Sigmoid colon (tissue), 6 donors: ENCODE measurements at regions not wholly inside any gene's neighbourhood (a gene's known extent, or its start where the extent isn't known, plus 50 kb on each side); places are given as distances from the start of the nearest gene placed in this dataset.

Experiments used
- DNase-seq: peaks from one replicate; pipeline ENCODE4 v3.0.0-alpha.2; 2019
- H3K27ac ChIP-seq, 4 donors: fragments of 200-600 bp; sonication (generic); one replicate each; pipeline ENCODE4 v1.5.1; 2016 to 2019; ENCODE audit warnings: mild to moderate bottlenecking in 1 of 4
- H3K27me3 ChIP-seq, 3 donors: fragments of 200-600 bp; sonication (generic); one replicate each; pipeline ENCODE4 v1.5.1; 2019; ENCODE audit warnings: mild to moderate bottlenecking in 1 of 3
- H3K36me3 ChIP-seq, 4 donors: fragments of 200-600 bp; sonication (generic); one replicate each; pipeline ENCODE4 v1.5.1; 2016 to 2019
- H3K4me1 ChIP-seq, 4 donors: fragments of 200-600 bp; sonication (generic); one replicate each; pipeline ENCODE4 v1.5.1; 2017 to 2019
- H3K4me3 ChIP-seq, 4 donors: fragments of 200-600 bp; sonication (generic); one replicate each; pipeline ENCODE4 v1.5.1; 2017 to 2019; ENCODE audit warnings: mild to moderate bottlenecking in 2 of 4, moderate library complexity in 1 of 4
- H3K9me3 ChIP-seq, 4 donors: fragments of 200-600 bp in 3 of 4; sonication (generic) in 3 of 4; one replicate each; pipeline versions ENCODE4 v1.5.1 to v1.6.1; 2013 to 2019
- CTCF ChIP-seq, 4 experiments: fragments of 450-650 bp in 3 of 4; fragments of 200-600 bp in 1 of 4; IDR thresholded peaks; one replicate each; pipeline ENCODE4 v1.5.1; 2016 to 2019; ENCODE audit warnings: antibody characterized with exemption in 4 of 4, mild to moderate bottlenecking in 3 of 4, moderate library complexity in 2 of 4
- EP300 ChIP-seq, 4 donors: sonication (generic); formaldehyde crosslinking; IDR thresholded peaks; one replicate each; pipeline ENCODE4 v1.6.1; 2017; ENCODE audit warnings: antibody characterized with exemption in 4 of 4
- POLR2A ChIP-seq, 2 donors: fragments of 450-650 bp; IDR thresholded peaks; one replicate each; pipeline ENCODE4 v1.6.1; 2016; ENCODE audit warnings: antibody characterized with exemption in 2 of 2, mild to moderate bottlenecking in 2 of 2, moderate library complexity in 2 of 2
- POLR2AphosphoS5 ChIP-seq, 4 donors: sonication (generic); formaldehyde crosslinking; IDR thresholded peaks; one replicate each; pipeline ENCODE4 v1.6.1; 2017; ENCODE audit warnings: antibody characterized with exemption in 4 of 4
- WGBS, 2 donors: extraction: QIAGEN DNeasy Blood & Tissue Kit; methylation state at CpG; one replicate each; pipeline ENCODE4 v1.1.7; 2013; 5-methylcytosine and 5-hydroxymethylcytosine counted together
- intact Hi-C: fragments of 100-400 bp; cut with DNase I; formaldehyde crosslinking; loops from one replicate; pipeline ENCODE4 v1.15.1; 2023
- donor health status: healthy with polysubstance abuse.
- donor health status: healthy.

- H3K4me3 ChIP-seq, result no peak overlapping the region
- DNase-seq, result no peak
- 59 to 77% methylated on average over 5 of the region's 5 CpGs for WGBS, 2 donors
- intact Hi-C loops, result no loop called here
- no peaks in the 10 kb centered on the region for H3K9me3 ChIP-seq
- TF ChIP-seq EP300 (IDR thresholded peaks at IDR 0.05) (no peak), POLR2AphosphoS5 (IDR thresholded peaks at IDR 0.05) (no peak), POLR2A (IDR thresholded peaks at IDR 0.05) (no peak), CTCF (IDR thresholded peaks at IDR 0.05) (no peak)
- no peaks in the 10 kb centered on the region for H3K36me3 ChIP-seq
- H3K27me3 ChIP-seq, result no peaks in the 10 kb centered on the region
- H3K4me1 ChIP-seq, result no peaks in the 10 kb centered on the region
- H3K27ac ChIP-seq, result no peak overlapping the region
Observed at GRCh38 chr14:55762595-55763232, 182.7 kb downstream of the KTN1 start.

- intact Hi-C loops, result no loop called here
- H3K9me3 ChIP-seq, result no peaks in the 10 kb centered on the region
- no peak for DNase-seq
- WGBS, 2 donors, result 59 to 91% methylated on average over 1 of the region's 1 CpG
- H3K27ac ChIP-seq, result no peak overlapping the region
- H3K27me3 ChIP-seq, result no peaks in the 10 kb centered on the region
- no peaks in the 10 kb centered on the region for H3K4me1 ChIP-seq
- no peak for TF ChIP-seq EP300 (IDR thresholded peaks at IDR 0.05)
- no peak for TF ChIP-seq POLR2AphosphoS5 (IDR thresholded peaks at IDR 0.05)
- TF ChIP-seq CTCF (IDR thresholded peaks at IDR 0.05), result no peak
- TF ChIP-seq POLR2A (IDR thresholded peaks at IDR 0.05), result no peak
- no peak overlapping the region for H3K4me3 ChIP-seq
- H3K36me3 ChIP-seq, result no peaks in the 10 kb centered on the region
Observed at GRCh38 chr14:55764784-55765183, 184.8 kb downstream of the KTN1 start.

GRCh38 chr14:55766071-55766470, 186.1 kb downstream of the KTN1 start:
- peaks cover 0 to 1% (median 0%) of the 10 kb centered on the region in 4 donors for H3K4me1 ChIP-seq
- no peak for TF ChIP-seq EP300 (IDR thresholded peaks at IDR 0.05)
- TF ChIP-seq CTCF (IDR thresholded peaks at IDR 0.05), result no peak
- no peak for TF ChIP-seq POLR2AphosphoS5 (IDR thresholded peaks at IDR 0.05)
- TF ChIP-seq POLR2A (IDR thresholded peaks at IDR 0.05), result no peak
- no peaks in the 10 kb centered on the region for H3K9me3 ChIP-seq
- H3K4me3 ChIP-seq, result no peak overlapping the region
- H3K27ac ChIP-seq, result no peak overlapping the region
- intact Hi-C loops, result no loop called here
- 92 to 97% methylated on average over 22 of the region's 22 CpGs for WGBS, 2 donors
- DNase-seq, result no peak
- H3K36me3 ChIP-seq, result no peaks in the 10 kb centered on the region
- H3K27me3 ChIP-seq, result no peaks in the 10 kb centered on the region

- no peaks in the 10 kb centered on the region for H3K9me3 ChIP-seq
- no peak overlapping the region for H3K4me3 ChIP-seq
- H3K27ac ChIP-seq, result no peak overlapping the region
- peaks cover 0 to 6% (median 0%) of the 10 kb centered on the region in 4 donors for H3K4me1 ChIP-seq
- no peaks in the 10 kb centered on the region for H3K27me3 ChIP-seq
- no peak for DNase-seq
- intact Hi-C loops, result no loop called here
- TF ChIP-seq POLR2AphosphoS5 (IDR thresholded peaks at IDR 0.05), result no peak
- no peak for TF ChIP-seq CTCF (IDR thresholded peaks at IDR 0.05)
- no peaks in the 10 kb centered on the region for H3K36me3 ChIP-seq
- 95% methylated on average over 2 of the region's 2 CpGs for WGBS, 2 donors
Observed at GRCh38 chr14:55767286-55767685, 187.3 kb downstream of the KTN1 start.

- Histone ChIP-seq H3K27me3 (no peaks in the 10 kb centered on the region), H3K27ac (no peak overlapping the region), H3K4me1 (peaks cover 0 to 6% (median 0%) of the 10 kb centered on the region in 4 donors), H3K36me3 (no peaks in the 10 kb centered on the region), H3K4me3 (no peak overlapping the region), H3K9me3 (no peaks in the 10 kb centered on the region)
- TF ChIP-seq POLR2AphosphoS5 (IDR thresholded peaks at IDR 0.05) (no peak), POLR2A (IDR thresholded peaks at IDR 0.05) (no peak), EP300 (IDR thresholded peaks at IDR 0.05) (no peak), CTCF (IDR thresholded peaks at IDR 0.05) (no peak)
- intact Hi-C loops, result no loop called here
- 88 to 94% methylated on average over 3 of the region's 3 CpGs for whole genome bisulfite sequencing, 2 donors
- no peak for DNase-seq
Observed at GRCh38 chr14:55769877-55770276, 189.9 kb downstream of the KTN1 start.
